HK-2 (cell line): ENCODE measurements at regions not wholly inside any gene's neighbourhood (a gene's known extent, or its start where the extent isn't known, plus 50 kb on each side); places are given as distances from the start of the nearest gene placed in this dataset.
A peak's percentile ranks its signal among the peaks of the same experiment; 100 is the strongest.

ENCODE experiments used
- DNase-seq: peaks from one replicate; pipeline ENCODE4 v3.0.0-alpha.2; 2018; ENCODE audit not compliant: unreplicated experiment

GRCh38 chr18:73646196-73646595, 501.4 kb downstream of the FBXO15 start:
- DNase-seq: no peak

GRCh38 chr18:73645160-73645715, 502.4 kb downstream of the FBXO15 start:
- DNase-seq: no peak

- DNase-seq: no peak
Measured at GRCh38 chr18:73639788-73640187, 507.8 kb downstream of the FBXO15 start.

- no peak for DNase-seq
Measured at GRCh38 chr18:73638709-73639108, 508.9 kb downstream of the FBXO15 start.

GRCh38 chr18:73636355-73636754, 511.3 kb downstream of the FBXO15 start:
- DNase-seq: no peak

DNA sequence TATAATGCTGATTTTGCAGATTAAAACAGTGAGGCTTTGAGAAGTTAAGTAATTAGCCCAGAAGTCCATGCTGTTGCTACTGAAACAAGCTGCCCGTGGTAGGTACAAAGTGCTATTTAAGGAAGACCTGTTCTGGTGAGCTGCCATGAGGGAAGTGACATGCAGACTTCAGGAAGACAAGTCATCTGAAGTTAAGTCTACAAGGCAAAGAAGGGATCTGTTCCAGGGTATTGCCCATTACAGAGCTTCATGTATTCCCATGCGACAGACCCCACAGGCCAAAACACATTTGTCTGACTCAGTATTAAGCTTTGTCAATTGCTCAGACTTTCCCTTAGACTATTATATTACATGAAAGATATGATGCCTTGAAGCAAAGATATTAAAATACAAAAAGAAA, 520.8 kb downstream of the FBXO15 start:
- DNase-seq: no peak

DNA sequence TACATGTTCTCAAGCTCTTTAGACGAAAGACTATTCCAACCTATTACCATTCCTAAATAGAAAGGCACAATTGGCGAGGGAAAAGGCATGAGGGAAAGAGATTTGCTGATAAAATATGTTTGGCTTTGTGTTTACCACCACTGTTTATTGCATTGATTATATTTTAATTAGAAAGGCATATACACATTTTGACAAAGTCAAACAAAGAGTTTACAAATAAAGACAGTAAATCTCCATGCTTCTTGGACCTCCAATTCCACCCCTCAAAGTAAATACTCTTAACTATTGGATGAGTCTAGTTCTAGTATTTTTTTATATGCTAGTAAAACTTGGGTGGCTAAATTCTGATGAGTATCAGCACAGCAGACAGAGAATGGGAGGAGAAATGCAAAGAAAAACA, 521.4 kb downstream of the FBXO15 start:
- DNase-seq: no peak

DNA sequence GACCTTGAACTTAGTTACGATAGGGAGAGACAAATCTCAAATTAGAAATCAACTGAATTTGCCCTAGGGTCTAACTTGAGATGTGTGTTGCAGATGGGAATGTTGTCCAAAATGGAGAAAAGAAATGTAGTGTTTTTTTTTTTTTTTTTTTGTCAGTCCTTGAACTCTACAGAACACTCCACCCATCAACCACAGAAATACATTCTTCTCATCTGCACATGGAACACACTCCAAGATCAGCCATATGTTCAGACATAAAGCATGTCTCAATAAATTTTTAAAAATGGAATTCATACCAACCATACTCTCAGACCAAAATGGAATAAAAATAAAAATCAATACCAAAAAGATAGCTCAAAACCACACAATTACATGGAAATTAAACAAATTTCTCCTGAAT, 526.5 kb downstream of the FBXO15 start:
- no peak for DNase-seq

DNA sequence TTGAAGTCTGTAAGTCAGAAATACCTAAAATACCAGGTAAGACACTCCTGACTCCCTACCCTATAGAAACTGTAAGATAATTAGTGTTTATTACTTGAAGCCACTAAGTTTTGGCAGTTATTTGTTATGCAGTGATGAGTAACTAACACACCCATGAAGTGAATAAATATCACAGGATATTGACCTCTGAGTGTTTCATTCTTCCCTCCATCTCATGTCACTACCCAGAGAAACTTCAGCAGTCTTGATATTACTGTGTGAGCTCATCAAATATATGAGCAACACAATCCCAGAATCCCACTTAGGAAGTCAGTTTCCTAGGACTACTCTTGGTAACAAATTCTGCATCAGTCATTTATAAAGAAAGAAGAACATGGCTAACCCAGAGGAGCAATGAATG, 529.7 kb downstream of the FBXO15 start:
- no peak for DNase-seq

GRCh38 chr18:73615506-73615905, 532.1 kb downstream of the FBXO15 start:
- DNase-seq: no peak

GRCh38 chr18:73614812-73615211, 532.8 kb downstream of the FBXO15 start:
- peak; percentile 28 for DNase-seq

- no peak for DNase-seq
Measured at GRCh38 chr18:73613706-73614340, 533.8 kb downstream of the FBXO15 start.

GRCh38 chr18:73597832-73598615, 549.6 kb downstream of the FBXO15 start:
- no peak for DNase-seq

DNA sequence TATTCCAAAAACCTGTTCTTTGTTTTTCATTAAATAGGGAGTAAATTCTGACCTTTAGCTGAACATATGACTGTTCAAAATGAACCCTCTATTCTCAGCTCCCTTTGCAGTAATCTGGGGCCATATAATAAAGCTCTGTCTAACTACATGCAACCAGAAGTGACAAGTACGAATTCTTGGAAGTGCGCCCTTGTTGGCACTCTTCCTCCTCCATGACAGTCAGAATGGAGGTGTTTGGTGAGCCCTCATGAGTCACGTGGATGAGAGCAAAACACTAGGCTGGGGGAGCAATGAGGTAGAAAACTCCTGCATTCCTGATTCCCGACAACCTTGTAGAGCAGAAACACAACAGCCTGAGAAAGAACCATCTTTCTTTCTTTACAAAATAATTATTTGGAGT, 552.9 kb downstream of the FBXO15 start:
- no peak for DNase-seq

- DNase-seq: no peak
Measured at GRCh38 chr18:73593207-73593606, 554.4 kb downstream of the FBXO15 start.

GRCh38 chr18:73590950-73591349, 556.7 kb downstream of the FBXO15 start:
- DNase-seq: no peak

GRCh38 chr18:73579698-73580097, 567.9 kb downstream of the FBXO15 start:
- DNase-seq: no peak

DNA sequence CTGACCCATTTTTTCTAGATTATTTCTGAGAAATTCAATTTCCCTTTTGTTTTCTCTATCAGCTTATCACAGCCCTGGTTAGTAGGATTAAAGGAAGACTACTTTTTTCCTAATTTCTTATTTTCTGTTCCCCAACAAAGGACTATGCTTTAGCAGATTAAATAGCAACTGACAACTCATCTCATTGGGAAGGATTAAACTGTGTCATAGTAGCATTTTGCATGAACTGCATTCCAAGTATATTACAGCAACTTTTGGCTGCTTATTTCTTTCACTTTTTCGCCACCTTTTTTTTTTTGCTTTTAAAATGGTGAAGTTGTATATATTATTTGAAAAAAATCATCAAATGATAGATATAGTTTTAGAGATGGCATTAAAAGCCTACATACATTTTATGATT, 570.3 kb downstream of the FBXO15 start:
- no peak for DNase-seq

GRCh38 chr18:73563901-73564472, 583.6 kb downstream of the FBXO15 start:
- no peak for DNase-seq

GRCh38 chr18:73563345-73563744, 584.3 kb downstream of the FBXO15 start:
- DNase-seq: no peak

- DNase-seq: no peak
Measured at GRCh38 chr18:73556904-73557303, 590.7 kb downstream of the FBXO15 start.

GRCh38 chr18:73552171-73552570, 595.5 kb downstream of the FBXO15 start:
- no peak for DNase-seq

- no peak for DNase-seq
Measured at GRCh38 chr18:73551211-73551610, 596.4 kb downstream of the FBXO15 start.
